ENCODE measurements at regions not wholly inside any gene's neighbourhood (a gene's known extent, or its start where the extent isn't known, plus 50 kb on each side); places are given as distances from the start of the nearest gene placed in this dataset.

GRCh38 chr13:80755910-80756309 is 415.0 kb upstream of the SPRY2 start:
- H3K27me3 ChIP-seq (ENCODE audit: control insufficient read depth in 5 of 5, insufficient read depth in 4 of 5, low read length in 5 of 5) = no peaks in the 10 kb centered on the region
- no peak overlapping the region for H3K9ac ChIP-seq (ENCODE audit: low read length in 5 of 5)
- no peak overlapping the region for H3K27ac ChIP-seq (ENCODE audit: low read depth, low read length)
- H3K9me3 ChIP-seq (ENCODE audit: control insufficient read depth in 5 of 5, low read length in 5 of 5) = no peaks in the 10 kb centered on the region
- H3K4me1 ChIP-seq (ENCODE audit: control insufficient read depth in 5 of 5, insufficient read depth in 5 of 5, low read length in 5 of 5) = no peaks in the 10 kb centered on the region
- no peaks in the 10 kb centered on the region for H3K36me3 ChIP-seq (ENCODE audit: control insufficient read depth in 5 of 5, insufficient read depth in 5 of 5, low read length in 5 of 5)
- H3K4me3 ChIP-seq (ENCODE audit: low read depth in 1 of 5, low read length in 5 of 5) = no peak overlapping the region

GRCh38 chr13:80754441-80754840 is 413.5 kb upstream of the SPRY2 start:
- H3K9me3 ChIP-seq (ENCODE audit: control insufficient read depth in 5 of 5, low read length in 5 of 5) = no peaks in the 10 kb centered on the region
- H3K9ac ChIP-seq (ENCODE audit: low read length in 5 of 5) = no peak overlapping the region
- no peaks in the 10 kb centered on the region for H3K27me3 ChIP-seq (ENCODE audit: control insufficient read depth in 5 of 5, insufficient read depth in 4 of 5, low read length in 5 of 5)
- no peaks in the 10 kb centered on the region for H3K36me3 ChIP-seq (ENCODE audit: control insufficient read depth in 5 of 5, insufficient read depth in 5 of 5, low read length in 5 of 5)
- no peaks in the 10 kb centered on the region for H3K4me1 ChIP-seq (ENCODE audit: control insufficient read depth in 5 of 5, insufficient read depth in 5 of 5, low read length in 5 of 5)
- H3K27ac ChIP-seq (ENCODE audit: low read depth, low read length) = no peak overlapping the region
- no peak overlapping the region for H3K4me3 ChIP-seq (ENCODE audit: low read depth in 1 of 5, low read length in 5 of 5)

- H3K27ac ChIP-seq (ENCODE audit: low read depth, low read length) = no peak overlapping the region
- H3K9ac ChIP-seq (ENCODE audit: low read length in 5 of 5) = no peak overlapping the region
- no peaks in the 10 kb centered on the region for H3K27me3 ChIP-seq (ENCODE audit: control insufficient read depth in 5 of 5, insufficient read depth in 4 of 5, low read length in 5 of 5)
- no peak overlapping the region for H3K4me3 ChIP-seq (ENCODE audit: low read depth in 1 of 5, low read length in 5 of 5)
- H3K4me1 ChIP-seq (ENCODE audit: control insufficient read depth in 5 of 5, insufficient read depth in 5 of 5, low read length in 5 of 5) = no peaks in the 10 kb centered on the region
- H3K36me3 ChIP-seq (ENCODE audit: control insufficient read depth in 5 of 5, insufficient read depth in 5 of 5, low read length in 5 of 5) = no peaks in the 10 kb centered on the region
- no peaks in the 10 kb centered on the region for H3K9me3 ChIP-seq (ENCODE audit: control insufficient read depth in 5 of 5, low read length in 5 of 5)
Observed at GRCh38 chr13:80753866-80754265, 412.9 kb upstream of the SPRY2 start.

GRCh38 chr13:80751854-80752253 is 410.9 kb upstream of the SPRY2 start:
- no peaks in the 10 kb centered on the region for H3K4me1 ChIP-seq (ENCODE audit: control insufficient read depth in 5 of 5, insufficient read depth in 5 of 5, low read length in 5 of 5)
- no peak overlapping the region for H3K4me3 ChIP-seq (ENCODE audit: low read depth in 1 of 5, low read length in 5 of 5)
- H3K9me3 ChIP-seq (ENCODE audit: control insufficient read depth in 5 of 5, low read length in 5 of 5) = no peaks in the 10 kb centered on the region
- no peaks in the 10 kb centered on the region for H3K27me3 ChIP-seq (ENCODE audit: control insufficient read depth in 5 of 5, insufficient read depth in 4 of 5, low read length in 5 of 5)
- H3K9ac ChIP-seq (ENCODE audit: low read length in 5 of 5) = no peak overlapping the region
- H3K27ac ChIP-seq (ENCODE audit: low read depth, low read length) = no peak overlapping the region
- H3K36me3 ChIP-seq (ENCODE audit: control insufficient read depth in 5 of 5, insufficient read depth in 5 of 5, low read length in 5 of 5) = no peaks in the 10 kb centered on the region

- H3K4me3 ChIP-seq (ENCODE audit: low read depth in 1 of 5, low read length in 5 of 5) = no peak overlapping the region
- H3K27ac ChIP-seq (ENCODE audit: low read depth, low read length) = no peak overlapping the region
- no peaks in the 10 kb centered on the region for H3K4me1 ChIP-seq (ENCODE audit: control insufficient read depth in 5 of 5, insufficient read depth in 5 of 5, low read length in 5 of 5)
- H3K36me3 ChIP-seq (ENCODE audit: control insufficient read depth in 5 of 5, insufficient read depth in 5 of 5, low read length in 5 of 5) = no peaks in the 10 kb centered on the region
- no peaks in the 10 kb centered on the region for H3K9me3 ChIP-seq (ENCODE audit: control insufficient read depth in 5 of 5, low read length in 5 of 5)
- no peak overlapping the region for H3K9ac ChIP-seq (ENCODE audit: low read length in 5 of 5)
- no peaks in the 10 kb centered on the region for H3K27me3 ChIP-seq (ENCODE audit: control insufficient read depth in 5 of 5, insufficient read depth in 4 of 5, low read length in 5 of 5)
Observed at GRCh38 chr13:80744147-80744914, 403.4 kb upstream of the SPRY2 start.

GRCh38 chr13:80742033-80742432 is 401.1 kb upstream of the SPRY2 start:
- Histone ChIP-seq H3K9me3 (ENCODE audit: control insufficient read depth in 5 of 5, low read length in 5 of 5) (peaks cover 0 to 6% (median 3%) of the 10 kb centered on the region in 5 donors), H3K9ac (ENCODE audit: low read length in 5 of 5) (no peak overlapping the region), H3K27ac (ENCODE audit: low read depth, low read length) (no peak overlapping the region), H3K36me3 (ENCODE audit: control insufficient read depth in 5 of 5, insufficient read depth in 5 of 5, low read length in 5 of 5) (no peaks in the 10 kb centered on the region), H3K27me3 (ENCODE audit: control insufficient read depth in 5 of 5, insufficient read depth in 4 of 5, low read length in 5 of 5) (no peaks in the 10 kb centered on the region), H3K4me1 (ENCODE audit: control insufficient read depth in 5 of 5, insufficient read depth in 5 of 5, low read length in 5 of 5) (no peaks in the 10 kb centered on the region), H3K4me3 (ENCODE audit: low read depth in 1 of 5, low read length in 5 of 5) (no peak overlapping the region)

GRCh38 chr13:80740071-80740470 is 399.1 kb upstream of the SPRY2 start:
- no peaks in the 10 kb centered on the region for H3K4me1 ChIP-seq (ENCODE audit: control insufficient read depth in 5 of 5, insufficient read depth in 5 of 5, low read length in 5 of 5)
- no peaks in the 10 kb centered on the region for H3K27me3 ChIP-seq (ENCODE audit: control insufficient read depth in 5 of 5, insufficient read depth in 4 of 5, low read length in 5 of 5)
- H3K9me3 ChIP-seq (ENCODE audit: control insufficient read depth in 5 of 5, low read length in 5 of 5) = peaks cover 0 to 6% (median 3%) of the 10 kb centered on the region in 5 donors
- no peaks in the 10 kb centered on the region for H3K36me3 ChIP-seq (ENCODE audit: control insufficient read depth in 5 of 5, insufficient read depth in 5 of 5, low read length in 5 of 5)
- H3K9ac ChIP-seq (ENCODE audit: low read length in 5 of 5) = no peak overlapping the region
- no peak overlapping the region for H3K27ac ChIP-seq (ENCODE audit: low read depth, low read length)
- no peak overlapping the region for H3K4me3 ChIP-seq (ENCODE audit: low read depth in 1 of 5, low read length in 5 of 5)

- no peak overlapping the region for H3K9ac ChIP-seq (ENCODE audit: low read length in 5 of 5)
- no peaks in the 10 kb centered on the region for H3K36me3 ChIP-seq (ENCODE audit: control insufficient read depth in 5 of 5, insufficient read depth in 5 of 5, low read length in 5 of 5)
- H3K4me3 ChIP-seq (ENCODE audit: low read depth in 1 of 5, low read length in 5 of 5) = no peak overlapping the region
- H3K4me1 ChIP-seq (ENCODE audit: control insufficient read depth in 5 of 5, insufficient read depth in 5 of 5, low read length in 5 of 5) = no peaks in the 10 kb centered on the region
- H3K9me3 ChIP-seq (ENCODE audit: control insufficient read depth in 5 of 5, low read length in 5 of 5) = peaks cover 0 to 6% (median 3%) of the 10 kb centered on the region in 5 donors
- no peak overlapping the region for H3K27ac ChIP-seq (ENCODE audit: low read depth, low read length)
- no peaks in the 10 kb centered on the region for H3K27me3 ChIP-seq (ENCODE audit: control insufficient read depth in 5 of 5, insufficient read depth in 4 of 5, low read length in 5 of 5)
Observed at GRCh38 chr13:80737513-80737912, 396.6 kb upstream of the SPRY2 start.

- Histone ChIP-seq H3K9ac (ENCODE audit: low read length in 5 of 5) (no peak overlapping the region), H3K36me3 (ENCODE audit: control insufficient read depth in 5 of 5, insufficient read depth in 5 of 5, low read length in 5 of 5) (no peaks in the 10 kb centered on the region), H3K4me3 (ENCODE audit: low read depth in 1 of 5, low read length in 5 of 5) (no peak overlapping the region), H3K27ac (ENCODE audit: low read depth, low read length) (no peak overlapping the region), H3K9me3 (ENCODE audit: control insufficient read depth in 5 of 5, low read length in 5 of 5) (peaks cover 0 to 5% (median 0%) of the 10 kb centered on the region in 5 donors), H3K27me3 (ENCODE audit: control insufficient read depth in 5 of 5, insufficient read depth in 4 of 5, low read length in 5 of 5) (no peaks in the 10 kb centered on the region), H3K4me1 (ENCODE audit: control insufficient read depth in 5 of 5, insufficient read depth in 5 of 5, low read length in 5 of 5) (peaks cover 0 to 3% (median 0%) of the 10 kb centered on the region in 5 donors)
Observed at GRCh38 chr13:80727321-80727975, 386.5 kb upstream of the SPRY2 start.

- Histone ChIP-seq H3K9me3 (ENCODE audit: control insufficient read depth in 5 of 5, low read length in 5 of 5) (peaks cover 0 to 5% (median 0%) of the 10 kb centered on the region in 5 donors), H3K4me1 (ENCODE audit: control insufficient read depth in 5 of 5, insufficient read depth in 5 of 5, low read length in 5 of 5) (peaks cover 0 to 3% (median 0%) of the 10 kb centered on the region in 5 donors), H3K36me3 (ENCODE audit: control insufficient read depth in 5 of 5, insufficient read depth in 5 of 5, low read length in 5 of 5) (no peaks in the 10 kb centered on the region), H3K27ac (ENCODE audit: low read depth, low read length) (no peak overlapping the region), H3K27me3 (ENCODE audit: control insufficient read depth in 5 of 5, insufficient read depth in 4 of 5, low read length in 5 of 5) (no peaks in the 10 kb centered on the region), H3K4me3 (ENCODE audit: low read depth in 1 of 5, low read length in 5 of 5) (no peak overlapping the region), H3K9ac (ENCODE audit: low read length in 5 of 5) (no peak overlapping the region)
Observed at GRCh38 chr13:80726868-80727267, 385.9 kb upstream of the SPRY2 start.
